Astrocyte (in vitro differentiated cells and primary cell): ENCODE measurements at regions not wholly inside any gene's neighbourhood (a gene's known extent, or its start where the extent isn't known, plus 50 kb on each side); places are given as distances from the start of the nearest gene placed in this dataset.

Source experiments
- DNase-seq: peaks from one replicate; pipeline ENCODE4 v3.0.0-alpha.2; 2010; ENCODE audit warnings: low read depth
- FAIRE-seq: peaks from 2 replicates; lab custom pipeline; 2011; peaks lifted over from hg19 to GRCh38; lab: Jason Lieb, UNC
- H2AFZ ChIP-seq: 2 replicates; pipeline ENCODE4 v1.6.0; 2012; ENCODE audit warnings: low read depth, low read length, inconsistent platforms
- H3K27ac ChIP-seq: 2 replicates; pipeline ENCODE4 v1.5.1; 2011; ENCODE audit warnings: low read depth, low read length, inconsistent platforms
- H3K27me3 ChIP-seq: 2 replicates; pipeline ENCODE4 v1.6.0; 2011; ENCODE audit warnings: low read length, inconsistent platforms; ENCODE audit not compliant: insufficient read depth
- H3K36me3 ChIP-seq: 2 replicates; pipeline ENCODE4 v1.5.1; 2011; ENCODE audit warnings: low read length, inconsistent platforms; ENCODE audit not compliant: insufficient read depth
- H3K4me1 ChIP-seq: 2 replicates; pipeline ENCODE4 v1.5.1; 2011; ENCODE audit warnings: low read length, inconsistent platforms; ENCODE audit not compliant: insufficient read depth
- H3K4me2 ChIP-seq: 2 replicates; pipeline ENCODE4 v1.6.0; 2012; ENCODE audit warnings: low read length, inconsistent platforms
- H3K4me3 ChIP-seq: 2 replicates; pipeline ENCODE4 v1.5.1; 2011; ENCODE audit warnings: low read depth, mild to moderate bottlenecking, low read length, inconsistent platforms; ENCODE audit not compliant: insufficient read depth
- H3K79me2 ChIP-seq: 2 replicates; pipeline ENCODE4 v1.6.0; 2012; ENCODE audit warnings: mild to moderate bottlenecking, low read length, inconsistent platforms; ENCODE audit not compliant: insufficient read depth
- H3K9ac ChIP-seq: 2 replicates; pipeline ENCODE4 v1.6.0; 2012; ENCODE audit warnings: mild to moderate bottlenecking, low read length, inconsistent platforms
- H3K9me3 ChIP-seq: 2 replicates; pipeline ENCODE4 v1.5.1; 2012; ENCODE audit warnings: low read depth, mild to moderate bottlenecking, low read length, inconsistent platforms; ENCODE audit not compliant: insufficient read depth
- H4K20me1 ChIP-seq: 2 replicates; pipeline ENCODE4 v1.6.0; 2012; ENCODE audit warnings: low read length, inconsistent platforms; ENCODE audit not compliant: insufficient read depth
- H3K27ac Mint-ChIP-seq: one replicate; pipeline ENCODE4 v1.8.0; 2021; ENCODE audit warnings: mild to moderate bottlenecking, mixed read lengths; ENCODE audit not compliant: unreplicated experiment
- H3K27me3 Mint-ChIP-seq: one replicate; pipeline ENCODE4 v1.8.0; 2021; ENCODE audit warnings: low read depth, mixed read lengths; ENCODE audit not compliant: unreplicated experiment
- H3K36me3 Mint-ChIP-seq: one replicate; pipeline ENCODE4 v1.8.0; 2021; ENCODE audit warnings: low read depth, mixed read lengths; ENCODE audit not compliant: unreplicated experiment
- H3K4me1 Mint-ChIP-seq: one replicate; pipeline ENCODE4 v1.8.0; 2021; ENCODE audit warnings: low read depth, mixed read lengths; ENCODE audit not compliant: unreplicated experiment
- H3K4me3 Mint-ChIP-seq: one replicate; pipeline ENCODE4 v1.8.0; 2021; ENCODE audit warnings: mild to moderate bottlenecking, moderate library complexity, mixed read lengths; ENCODE audit not compliant: unreplicated experiment
- H3K9me3 Mint-ChIP-seq: one replicate; pipeline ENCODE4 v1.8.0; 2021; ENCODE audit warnings: mild to moderate bottlenecking, mixed read lengths; ENCODE audit not compliant: unreplicated experiment
- CTCF ChIP-seq: IDR thresholded peaks from 2 replicates; pipeline ENCODE4 v1.5.1; 2011; ENCODE audit warnings: low read depth, mild to moderate bottlenecking, inconsistent platforms, low read length, moderate library complexity; ENCODE audit not compliant: insufficient read depth
- EZH2 ChIP-seq: IDR thresholded peaks from 2 replicates; pipeline ENCODE4 v1.6.1; 2012; ENCODE audit warnings: mild to moderate bottlenecking, low read length, inconsistent platforms; ENCODE audit not compliant: insufficient read depth

GRCh38 chr7:24042028-24042427 is 242.0 kb upstream of the NPY start:
- H3K9me3 ChIP-seq, result no peaks in the 10 kb centered on the region
- no peak for TF ChIP-seq CTCF
- no peak for TF ChIP-seq EZH2
- Mint-ChIP-seq H3K27ac (no peak overlapping the region), H3K4me3 (no peak overlapping the region), H3K36me3 (no peaks in the 10 kb centered on the region), H3K27me3 (peaks cover 1% of the 10 kb centered on the region), H3K9me3 (peaks cover 8% of the 10 kb centered on the region), H3K4me1 (no peaks in the 10 kb centered on the region)
- H3K4me1 ChIP-seq, result no peaks in the 10 kb centered on the region
- no peaks in the 10 kb centered on the region for H3K79me2 ChIP-seq
- FAIRE-seq (no peak), DNase-seq (no peak)
- no peaks in the 10 kb centered on the region for H3K36me3 ChIP-seq
- H3K9ac ChIP-seq, result no peak overlapping the region
- H2AFZ ChIP-seq, result no peak overlapping the region
- H3K4me2 ChIP-seq, result no peak overlapping the region
- H3K27ac ChIP-seq, result no peak overlapping the region
- no peak overlapping the region for H3K4me3 ChIP-seq
- no peaks in the 10 kb centered on the region for H4K20me1 ChIP-seq
- no peaks in the 10 kb centered on the region for H3K27me3 ChIP-seq

- H3K27me3 Mint-ChIP-seq, result no peaks in the 10 kb centered on the region
- Histone ChIP-seq H3K9me3 (no peaks in the 10 kb centered on the region), H3K4me3 (no peak overlapping the region), H3K27me3 (peaks cover 3% of the 10 kb centered on the region), H2AFZ (no peak overlapping the region), H3K4me1 (peaks cover 9% of the 10 kb centered on the region), H3K79me2 (no peaks in the 10 kb centered on the region), H3K27ac (no peak overlapping the region), H3K4me2 (no peak overlapping the region), H3K36me3 (no peaks in the 10 kb centered on the region), H4K20me1 (no peaks in the 10 kb centered on the region), H3K9ac (no peak overlapping the region)
- H3K27ac Mint-ChIP-seq, result no peak overlapping the region
- peaks cover 18% of the 10 kb centered on the region for H3K4me1 Mint-ChIP-seq
- H3K4me3 Mint-ChIP-seq, result no peak overlapping the region
- FAIRE-seq (no peak), DNase-seq (no peak)
- peaks cover 5% of the 10 kb centered on the region for H3K9me3 Mint-ChIP-seq
- no peaks in the 10 kb centered on the region for H3K36me3 Mint-ChIP-seq
- no peak for TF ChIP-seq CTCF
- no peak for TF ChIP-seq EZH2
Measured at GRCh38 chr7:24049296-24049695, 234.7 kb upstream of the NPY start.

- H3K27ac ChIP-seq, result no peak overlapping the region
- H3K79me2 ChIP-seq, result no peaks in the 10 kb centered on the region
- H3K27me3 ChIP-seq, result peaks cover 5% of the 10 kb centered on the region
- Mint-ChIP-seq H3K4me1 (peaks cover 21% of the 10 kb centered on the region), H3K9me3 (no peaks in the 10 kb centered on the region), H3K36me3 (no peaks in the 10 kb centered on the region), H3K4me3 (no peak overlapping the region), H3K27ac (no peak overlapping the region), H3K27me3 (no peaks in the 10 kb centered on the region)
- DNase-seq (no peak), FAIRE-seq (no peak)
- no peaks in the 10 kb centered on the region for H3K9me3 ChIP-seq
- H3K4me1 ChIP-seq, result peaks cover 9% of the 10 kb centered on the region
- H3K4me2 ChIP-seq, result no peak overlapping the region
- H4K20me1 ChIP-seq, result no peaks in the 10 kb centered on the region
- no peaks in the 10 kb centered on the region for H3K36me3 ChIP-seq
- H2AFZ ChIP-seq, result no peak overlapping the region
- no peak overlapping the region for H3K9ac ChIP-seq
- TF ChIP-seq CTCF (no peak), EZH2 (no peak)
- H3K4me3 ChIP-seq, result no peak overlapping the region
Measured at GRCh38 chr7:24050991-24051560, 232.9 kb upstream of the NPY start.
